ENCODE measurements at regions not wholly inside any gene's neighbourhood (a gene's known extent, or its start where the extent isn't known, plus 50 kb on each side); places are given as distances from the start of the nearest gene placed in this dataset.
"Not testable (repeated sequence)": the region's sequence is repeated elsewhere in the genome, so short reads cannot be mapped to it uniquely, and the experiment has no call there.

- Histone ChIP-seq H3K36me3 (ENCODE audit: insufficient read depth, low read length) (no peaks in the 10 kb centered on the region), H3K27ac (ENCODE audit: low read depth, low read length, poor library complexity, severe bottlenecking) (no peak overlapping the region), H3K9me3 (ENCODE audit: low read length) (no peaks in the 10 kb centered on the region), H3K79me2 (ENCODE audit: insufficient read depth, low read length) (no peaks in the 10 kb centered on the region), H3K4me2 (ENCODE audit: low read length) (no peak overlapping the region), H3K4me3 (ENCODE audit: low read depth, low read length, poor library complexity, severe bottlenecking) (no peak overlapping the region), H3K27me3 (ENCODE audit: insufficient read depth, low read length) (no peaks in the 10 kb centered on the region), H4K20me1 (ENCODE audit: insufficient read depth, low read length) (no peaks in the 10 kb centered on the region), H3F3A (ENCODE audit: insufficient read depth, low read length) (no peaks in the 10 kb centered on the region), H3K4me1 (ENCODE audit: insufficient read depth, low read length, severe bottlenecking) (peaks cover 16% of the 10 kb centered on the region), H2AFZ (ENCODE audit: low read length) (no peak overlapping the region), H3K9ac (ENCODE audit: low read length) (no peak overlapping the region), H3K9me2 (ENCODE audit: low read depth, low read length) (no peaks in the 10 kb centered on the region)
- TF ChIP-seq CTCF (IDR thresholded peaks at IDR 0.05; ENCODE audit: low read length) (no peak), EZH2 (IDR thresholded peaks at IDR 0.05; ENCODE audit: borderline replicate concordance, low read length) (no peak)
Observed at GRCh38 chr22:46046299-46046685, 69.3 kb upstream of the WNT7B start.

GRCh38 chr22:46047226-46047625, 70.3 kb upstream of the WNT7B start:
- no peaks in the 10 kb centered on the region for H3K9me2 ChIP-seq (ENCODE audit: low read depth, low read length)

GRCh38 chr22:46047841-46048595, 71.1 kb upstream of the WNT7B start:
- H3F3A ChIP-seq (ENCODE audit: insufficient read depth, low read length) = no peaks in the 10 kb centered on the region
- no peak overlapping the region for H3K9ac ChIP-seq (ENCODE audit: low read length)
- no peak overlapping the region for H2AFZ ChIP-seq (ENCODE audit: low read length)
- H3K27me3 ChIP-seq (ENCODE audit: insufficient read depth, low read length) = no peaks in the 10 kb centered on the region
- no peaks in the 10 kb centered on the region for H3K9me2 ChIP-seq (ENCODE audit: low read depth, low read length)
- H3K4me3 ChIP-seq (ENCODE audit: low read depth, low read length, poor library complexity, severe bottlenecking) = no peak overlapping the region
- peaks cover 23% of the 10 kb centered on the region for H3K4me1 ChIP-seq (ENCODE audit: insufficient read depth, low read length, severe bottlenecking)
- H3K9me3 ChIP-seq (ENCODE audit: low read length) = no peaks in the 10 kb centered on the region
- no peak overlapping the region for H3K27ac ChIP-seq (ENCODE audit: low read depth, low read length, poor library complexity, severe bottlenecking)
- no peak for TF ChIP-seq CTCF (IDR thresholded peaks at IDR 0.05; ENCODE audit: low read length)
- no peak for TF ChIP-seq EZH2 (IDR thresholded peaks at IDR 0.05; ENCODE audit: borderline replicate concordance, low read length)
- no peaks in the 10 kb centered on the region for H3K36me3 ChIP-seq (ENCODE audit: insufficient read depth, low read length)
- H3K79me2 ChIP-seq (ENCODE audit: insufficient read depth, low read length) = no peaks in the 10 kb centered on the region
- no peaks in the 10 kb centered on the region for H4K20me1 ChIP-seq (ENCODE audit: insufficient read depth, low read length)
- H3K4me2 ChIP-seq (ENCODE audit: low read length) = no peak overlapping the region

More at GRCh38 chr22:46047226-46047625, 70.3 kb upstream of the WNT7B start:
- no peak overlapping the region for H2AFZ ChIP-seq (ENCODE audit: low read length)
- H3F3A ChIP-seq (ENCODE audit: insufficient read depth, low read length) = no peaks in the 10 kb centered on the region
- no peak overlapping the region for H3K4me2 ChIP-seq (ENCODE audit: low read length)
- H3K9me3 ChIP-seq (ENCODE audit: low read length) = no peaks in the 10 kb centered on the region
- H3K27ac ChIP-seq (ENCODE audit: low read depth, low read length, poor library complexity, severe bottlenecking) = no peak overlapping the region
- TF ChIP-seq CTCF (IDR thresholded peaks at IDR 0.05; ENCODE audit: low read length) = no peak
- no peak for TF ChIP-seq EZH2 (IDR thresholded peaks at IDR 0.05; ENCODE audit: borderline replicate concordance, low read length)
- no peaks in the 10 kb centered on the region for H3K36me3 ChIP-seq (ENCODE audit: insufficient read depth, low read length)
- H3K9ac ChIP-seq (ENCODE audit: low read length) = no peak overlapping the region
- H4K20me1 ChIP-seq (ENCODE audit: insufficient read depth, low read length) = no peaks in the 10 kb centered on the region
- H3K27me3 ChIP-seq (ENCODE audit: insufficient read depth, low read length) = no peaks in the 10 kb centered on the region
- H3K4me3 ChIP-seq (ENCODE audit: low read depth, low read length, poor library complexity, severe bottlenecking) = no peak overlapping the region
- H3K79me2 ChIP-seq (ENCODE audit: insufficient read depth, low read length) = no peaks in the 10 kb centered on the region
- H3K4me1 ChIP-seq (ENCODE audit: insufficient read depth, low read length, severe bottlenecking) = peaks cover 16% of the 10 kb centered on the region

- not testable (repeated sequence) for H3K79me2 ChIP-seq (ENCODE audit: insufficient read depth, low read length); H3K36me3 ChIP-seq (ENCODE audit: insufficient read depth, low read length); H3K9me2 ChIP-seq (ENCODE audit: low read depth, low read length); H3F3A ChIP-seq (ENCODE audit: insufficient read depth, low read length); H3K27ac ChIP-seq (ENCODE audit: low read depth, low read length, poor library complexity, severe bottlenecking); H3K4me3 ChIP-seq (ENCODE audit: low read depth, low read length, poor library complexity, severe bottlenecking); H3K9ac ChIP-seq (ENCODE audit: low read length); H2AFZ ChIP-seq (ENCODE audit: low read length); H3K4me2 ChIP-seq (ENCODE audit: low read length); H4K20me1 ChIP-seq (ENCODE audit: insufficient read depth, low read length); H3K9me3 ChIP-seq (ENCODE audit: low read length); H3K27me3 ChIP-seq (ENCODE audit: insufficient read depth, low read length)
- peaks cover 27% of the 10 kb centered on the region for H3K4me1 ChIP-seq (ENCODE audit: insufficient read depth, low read length, severe bottlenecking)
Observed at GRCh38 chr22:46048661-46049060, 71.7 kb upstream of the WNT7B start.

Measured in OCI-LY1 (cell line).